GM12878 (cell line): ENCODE measurements at regions not wholly inside any gene's neighbourhood (a gene's known extent, or its start where the extent isn't known, plus 50 kb on each side); places are given as distances from the start of the nearest gene placed in this dataset.

ENCODE experiments used
- CREB1 ChIP-seq: IDR thresholded peaks from 2 replicates; pipeline ENCODE4 v1.6.1; 2012; ENCODE audit warnings: low read depth, mild to moderate bottlenecking, inconsistent platforms
- FOS ChIP-seq: IDR thresholded peaks from 3 replicates; pipeline ENCODE4 v1.6.1; 2011; ENCODE audit warnings: borderline replicate concordance; ENCODE audit not compliant: insufficient read length; ENCODE audit errors: extremely low read depth
- MYB ChIP-seq: fragments of 150-350 bp; IDR thresholded peaks from 2 replicates; pipeline ENCODE4 v1.6.1; 2014; ENCODE audit warnings: mild to moderate bottlenecking, low read depth, low read length, borderline replicate concordance
- NR2C2 ChIP-seq: IDR thresholded peaks from 2 replicates; pipeline ENCODE4 v1.6.1; 2011; ENCODE audit warnings: borderline replicate concordance, low read depth; ENCODE audit not compliant: control insufficient read depth, insufficient read length
- PML ChIP-seq: IDR thresholded peaks from 2 replicates; pipeline ENCODE4 v1.6.1; 2012; ENCODE audit warnings: low read length, inconsistent platforms
- RAD21 ChIP-seq: IDR thresholded peaks from 2 replicates; pipeline ENCODE4 v1.6.1; 2011; ENCODE audit warnings: mild to moderate bottlenecking, low read depth, low read length, moderate library complexity; ENCODE audit not compliant: insufficient read depth
- TBL1XR1 ChIP-seq: IDR thresholded peaks from 2 replicates; pipeline ENCODE4 v1.6.1; 2012; ENCODE audit warnings: low read depth, low read length, improper control_type of control experiment
- TF ChIP-seq, protein P1 (sequence below): fragments of 450-650 bp; formaldehyde crosslinking; IDR thresholded peaks from 2 replicates; pipeline ENCODE4 v1.4.0; 2022; ENCODE audit warnings: mild to moderate bottlenecking, moderate library complexity
- TF ChIP-seq, protein P2 (sequence below), 3 experiments: IDR thresholded peaks in 2 of 3; conservative IDR thresholded peaks in 1 of 3; 2 replicates each; pipeline ENCODE4 v1.5.1; 2011; ENCODE audit warnings: low read depth in 3 of 3, low read length in 3 of 3, mild to moderate bottlenecking in 3 of 3, control low read depth in 2 of 3, moderate library complexity in 2 of 3, inconsistent platforms in 1 of 3, mixed read lengths in 1 of 3; ENCODE audit not compliant: control insufficient read depth in 2 of 3, insufficient read depth in 1 of 3; ENCODE audit errors: extremely low read depth in 1 of 3

DNA sequence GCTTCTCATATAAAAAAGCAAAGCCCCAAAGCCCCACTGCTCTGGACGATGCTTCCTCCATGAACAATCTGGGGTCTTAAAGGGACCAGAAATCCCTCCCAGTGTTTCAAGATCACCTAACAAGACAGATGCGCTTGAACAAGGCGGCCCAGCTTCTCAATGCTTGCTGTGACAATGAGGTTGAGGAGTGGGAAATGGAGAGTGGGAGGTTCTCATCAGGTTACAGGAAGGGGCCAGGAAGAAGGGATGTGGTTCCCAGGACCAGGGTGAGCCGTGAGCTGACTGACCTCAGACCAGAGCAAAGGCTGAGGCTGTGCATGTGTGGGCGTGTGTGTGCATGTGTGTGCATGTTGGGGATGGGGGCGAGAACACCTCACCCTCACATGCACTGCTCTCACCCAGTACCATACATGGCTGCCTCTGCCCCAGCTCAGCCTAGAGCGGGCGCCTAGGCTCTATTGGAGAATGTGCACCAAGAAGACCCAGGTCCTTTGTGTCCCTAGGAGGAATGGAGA lies 220.8 kb upstream of the GPR26 start:
- TF ChIP-seq MYB, result no peak
- no peak for TF ChIP-seq TBL1XR1
- TF ChIP-seq, protein P1, sequence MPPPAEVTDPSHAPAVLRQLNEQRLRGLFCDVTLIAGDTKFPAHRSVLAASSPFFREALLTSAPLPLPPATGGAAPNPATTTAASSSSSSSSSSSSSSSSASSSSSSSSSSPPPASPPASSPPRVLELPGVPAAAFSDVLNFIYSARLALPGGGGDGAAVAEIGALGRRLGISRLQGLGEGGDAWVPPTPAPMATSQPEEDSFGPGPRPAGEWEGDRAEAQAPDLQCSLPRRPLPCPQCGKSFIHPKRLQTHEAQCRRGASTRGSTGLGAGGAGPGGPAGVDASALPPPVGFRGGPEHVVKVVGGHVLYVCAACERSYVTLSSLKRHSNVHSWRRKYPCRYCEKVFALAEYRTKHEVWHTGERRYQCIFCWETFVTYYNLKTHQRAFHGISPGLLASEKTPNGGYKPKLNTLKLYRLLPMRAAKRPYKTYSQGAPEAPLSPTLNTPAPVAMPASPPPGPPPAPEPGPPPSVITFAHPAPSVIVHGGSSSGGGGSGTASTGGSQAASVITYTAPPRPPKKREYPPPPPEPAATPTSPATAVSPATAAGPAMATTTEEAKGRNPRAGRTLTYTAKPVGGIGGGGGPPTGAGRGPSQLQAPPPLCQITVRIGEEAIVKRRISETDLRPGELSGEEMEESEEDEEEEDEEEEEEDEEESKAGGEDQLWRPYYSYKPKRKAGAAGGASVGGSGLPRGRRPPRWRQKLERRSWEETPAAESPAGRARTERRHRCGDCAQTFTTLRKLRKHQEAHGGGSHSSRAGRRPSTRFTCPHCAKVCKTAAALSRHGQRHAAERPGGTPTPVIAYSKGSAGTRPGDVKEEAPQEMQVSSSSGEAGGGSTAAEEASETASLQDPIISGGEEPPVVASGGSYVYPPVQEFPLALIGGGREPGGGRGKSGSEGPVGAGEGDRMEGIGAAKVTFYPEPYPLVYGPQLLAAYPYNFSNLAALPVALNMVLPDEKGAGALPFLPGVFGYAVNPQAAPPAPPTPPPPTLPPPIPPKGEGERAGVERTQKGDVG (CRISPR knock-in tag), result no peak
- TF ChIP-seq, protein P2, sequence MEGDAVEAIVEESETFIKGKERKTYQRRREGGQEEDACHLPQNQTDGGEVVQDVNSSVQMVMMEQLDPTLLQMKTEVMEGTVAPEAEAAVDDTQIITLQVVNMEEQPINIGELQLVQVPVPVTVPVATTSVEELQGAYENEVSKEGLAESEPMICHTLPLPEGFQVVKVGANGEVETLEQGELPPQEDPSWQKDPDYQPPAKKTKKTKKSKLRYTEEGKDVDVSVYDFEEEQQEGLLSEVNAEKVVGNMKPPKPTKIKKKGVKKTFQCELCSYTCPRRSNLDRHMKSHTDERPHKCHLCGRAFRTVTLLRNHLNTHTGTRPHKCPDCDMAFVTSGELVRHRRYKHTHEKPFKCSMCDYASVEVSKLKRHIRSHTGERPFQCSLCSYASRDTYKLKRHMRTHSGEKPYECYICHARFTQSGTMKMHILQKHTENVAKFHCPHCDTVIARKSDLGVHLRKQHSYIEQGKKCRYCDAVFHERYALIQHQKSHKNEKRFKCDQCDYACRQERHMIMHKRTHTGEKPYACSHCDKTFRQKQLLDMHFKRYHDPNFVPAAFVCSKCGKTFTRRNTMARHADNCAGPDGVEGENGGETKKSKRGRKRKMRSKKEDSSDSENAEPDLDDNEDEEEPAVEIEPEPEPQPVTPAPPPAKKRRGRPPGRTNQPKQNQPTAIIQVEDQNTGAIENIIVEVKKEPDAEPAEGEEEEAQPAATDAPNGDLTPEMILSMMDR (IDR thresholded peaks at IDR 0.05 in 2 of 3, conservative IDR thresholded peaks at IDR 0.05 in 1 of 3; ENCODE audit: control insufficient read depth in 2 of 3, extremely low read depth in 1 of 3, insufficient read depth in 1 of 3, low read depth in 3 of 3, low read length in 3 of 3), result no peak
- TF ChIP-seq NR2C2, result no peak
- no peak for TF ChIP-seq CREB1
- TF ChIP-seq FOS, result no peak
- TF ChIP-seq RAD21, result no peak
- no peak for TF ChIP-seq PML
